Sigmoid colon (tissue), 6 donors: ENCODE measurements at regions not wholly inside any gene's neighbourhood (a gene's known extent, or its start where the extent isn't known, plus 50 kb on each side); places are given as distances from the start of the nearest gene placed in this dataset.

ENCODE experiments used
- DNase-seq: peaks from one replicate; pipeline ENCODE4 v3.0.0-alpha.2; 2019
- H3K27ac ChIP-seq, 4 donors: fragments of 200-600 bp; sonication (generic); one replicate each; pipeline ENCODE4 v1.5.1; 2016 to 2019; ENCODE audit warnings: mild to moderate bottlenecking in 1 of 4
- H3K27me3 ChIP-seq, 3 donors: fragments of 200-600 bp; sonication (generic); one replicate each; pipeline ENCODE4 v1.5.1; 2019; ENCODE audit warnings: mild to moderate bottlenecking in 1 of 3
- H3K36me3 ChIP-seq, 4 donors: fragments of 200-600 bp; sonication (generic); one replicate each; pipeline ENCODE4 v1.5.1; 2016 to 2019
- H3K4me1 ChIP-seq, 4 donors: fragments of 200-600 bp; sonication (generic); one replicate each; pipeline ENCODE4 v1.5.1; 2017 to 2019
- H3K4me3 ChIP-seq, 4 donors: fragments of 200-600 bp; sonication (generic); one replicate each; pipeline ENCODE4 v1.5.1; 2017 to 2019; ENCODE audit warnings: mild to moderate bottlenecking in 2 of 4, moderate library complexity in 1 of 4
- H3K9me3 ChIP-seq, 4 donors: fragments of 200-600 bp in 3 of 4; sonication (generic) in 3 of 4; one replicate each; pipeline versions ENCODE4 v1.5.1 to v1.6.1; 2013 to 2019
- CTCF ChIP-seq, 4 experiments: fragments of 450-650 bp in 3 of 4; fragments of 200-600 bp in 1 of 4; IDR thresholded peaks; one replicate each; pipeline ENCODE4 v1.5.1; 2016 to 2019; ENCODE audit warnings: antibody characterized with exemption in 4 of 4, mild to moderate bottlenecking in 3 of 4, moderate library complexity in 2 of 4
- EP300 ChIP-seq, 4 donors: sonication (generic); formaldehyde crosslinking; IDR thresholded peaks; one replicate each; pipeline ENCODE4 v1.6.1; 2017; ENCODE audit warnings: antibody characterized with exemption in 4 of 4
- POLR2A ChIP-seq, 2 donors: fragments of 450-650 bp; IDR thresholded peaks; one replicate each; pipeline ENCODE4 v1.6.1; 2016; ENCODE audit warnings: antibody characterized with exemption in 2 of 2, mild to moderate bottlenecking in 2 of 2, moderate library complexity in 2 of 2
- POLR2AphosphoS5 ChIP-seq, 4 donors: sonication (generic); formaldehyde crosslinking; IDR thresholded peaks; one replicate each; pipeline ENCODE4 v1.6.1; 2017; ENCODE audit warnings: antibody characterized with exemption in 4 of 4
- WGBS, 2 donors: extraction: QIAGEN DNeasy Blood & Tissue Kit; methylation state at CpG; one replicate each; pipeline ENCODE4 v1.1.7; 2013; 5-methylcytosine and 5-hydroxymethylcytosine counted together
- intact Hi-C: fragments of 100-400 bp; cut with DNase I; formaldehyde crosslinking; loops from one replicate; pipeline ENCODE4 v1.15.1; 2023
- donor health status: healthy with polysubstance abuse.
- donor health status: healthy.

GRCh38 chr2:217365656-217366055 is 505.8 kb upstream of the TNP1 start:
- no peaks in the 10 kb centered on the region for H3K27me3 ChIP-seq
- intact Hi-C loops = no loop called here
- H3K27ac ChIP-seq = peak overlapping the region in 3 of 4 donors; percentile 4 to 30 (median 6)
- H3K36me3 ChIP-seq = no peaks in the 10 kb centered on the region
- TF ChIP-seq POLR2A (IDR thresholded peaks at IDR 0.05) (no peak), EP300 (IDR thresholded peaks at IDR 0.05) (no peak)
- no peak overlapping the region for H3K4me3 ChIP-seq
- peaks cover 0 to 55% (median 44%) of the 10 kb centered on the region in 4 donors for H3K4me1 ChIP-seq
- WGBS, 2 donors = 35 to 71% methylated on average over 3 of the region's 3 CpGs
- DNase-seq = no peak
- no peaks in the 10 kb centered on the region for H3K9me3 ChIP-seq

GRCh38 chr2:217364224-217364623 is 504.4 kb upstream of the TNP1 start:
- Histone ChIP-seq H3K27me3 (no peaks in the 10 kb centered on the region), H3K27ac (peak overlapping the region in 3 of 4 donors; percentile 84 to 86 (median 85)), H3K4me1 (peaks cover 0 to 69% (median 58%) of the 10 kb centered on the region in 4 donors), H3K4me3 (no peak overlapping the region), H3K36me3 (no peaks in the 10 kb centered on the region), H3K9me3 (no peaks in the 10 kb centered on the region)
- DNase-seq = no peak
- intact Hi-C loops = loop anchor here (5.0 kb wide), 1 partner anchor 63 kb away; no protein-coding TSS in a partner anchor
- TF ChIP-seq CTCF (IDR thresholded peaks at IDR 0.05) (no peak), POLR2A (IDR thresholded peaks at IDR 0.05) (no peak)

GRCh38 chr2:217363470-217363869 is 503.6 kb upstream of the TNP1 start:
- intact Hi-C loops = loop anchor here (5.0 kb wide), 1 partner anchor 64 kb away; no protein-coding TSS in a partner anchor
- Histone ChIP-seq H3K36me3 (no peaks in the 10 kb centered on the region), H3K4me3 (no peak overlapping the region), H3K4me1 (peaks cover 0 to 72% (median 61%) of the 10 kb centered on the region in 4 donors), H3K27me3 (no peaks in the 10 kb centered on the region), H3K9me3 (no peaks in the 10 kb centered on the region), H3K27ac (peak overlapping the region; percentile 77 to 86 (median 84))
- DNase-seq = no peak
- WGBS, 2 donors = 59 to 65% methylated on average over 3 of the region's 3 CpGs
- TF ChIP-seq POLR2A (IDR thresholded peaks at IDR 0.05) (no peak), POLR2AphosphoS5 (IDR thresholded peaks at IDR 0.05) (no peak), CTCF (IDR thresholded peaks at IDR 0.05) (no peak), EP300 (IDR thresholded peaks at IDR 0.05) (no peak)

GRCh38 chr2:217362710-217363109 is 502.8 kb upstream of the TNP1 start:
- intact Hi-C loops = loop anchor here (5.0 kb wide), 1 partner anchor 65 kb away; no protein-coding TSS in a partner anchor
- Histone ChIP-seq H3K36me3 (no peaks in the 10 kb centered on the region), H3K4me3 (no peak overlapping the region), H3K27ac (peak overlapping the region; percentile 77 to 86 (median 84)), H3K4me1 (peaks cover 0 to 72% (median 62%) of the 10 kb centered on the region in 4 donors), H3K9me3 (no peaks in the 10 kb centered on the region), H3K27me3 (no peaks in the 10 kb centered on the region)
- no peak for TF ChIP-seq POLR2AphosphoS5 (IDR thresholded peaks at IDR 0.05)
- TF ChIP-seq POLR2A (IDR thresholded peaks at IDR 0.05) = no peak
- no peak for TF ChIP-seq CTCF (IDR thresholded peaks at IDR 0.05)
- TF ChIP-seq EP300 (IDR thresholded peaks at IDR 0.05) = no peak
- no peak for DNase-seq
- WGBS, 2 donors = 87 to 90% methylated on average over 5 of the region's 5 CpGs

- peaks cover 0 to 72% (median 63%) of the 10 kb centered on the region in 4 donors for H3K4me1 ChIP-seq
- no peak for DNase-seq
- TF ChIP-seq POLR2AphosphoS5 (IDR thresholded peaks at IDR 0.05) = no peak
- TF ChIP-seq POLR2A (IDR thresholded peaks at IDR 0.05) = no peak
- TF ChIP-seq EP300 (IDR thresholded peaks at IDR 0.05) = no peak
- no peak for TF ChIP-seq CTCF (IDR thresholded peaks at IDR 0.05)
- H3K27me3 ChIP-seq = no peaks in the 10 kb centered on the region
- H3K36me3 ChIP-seq = no peaks in the 10 kb centered on the region
- no peaks in the 10 kb centered on the region for H3K9me3 ChIP-seq
- H3K27ac ChIP-seq = peak overlapping the region; percentile 77 to 86 (median 84)
- intact Hi-C loops = loop anchor here (5.0 kb wide), 1 partner anchor 65 kb away; no protein-coding TSS in a partner anchor
- 93% methylated on average over 1 of the region's 1 CpG for WGBS, 2 donors
- no peak overlapping the region for H3K4me3 ChIP-seq
These were observed 502.4 kb upstream of the TNP1 start for GRCh38 chr2:217362286-217362685.
